ENCODE measurements at regions not wholly inside any gene's neighbourhood (a gene's known extent, or its start where the extent isn't known, plus 50 kb on each side); places are given as distances from the start of the nearest gene placed in this dataset.

DNA sequence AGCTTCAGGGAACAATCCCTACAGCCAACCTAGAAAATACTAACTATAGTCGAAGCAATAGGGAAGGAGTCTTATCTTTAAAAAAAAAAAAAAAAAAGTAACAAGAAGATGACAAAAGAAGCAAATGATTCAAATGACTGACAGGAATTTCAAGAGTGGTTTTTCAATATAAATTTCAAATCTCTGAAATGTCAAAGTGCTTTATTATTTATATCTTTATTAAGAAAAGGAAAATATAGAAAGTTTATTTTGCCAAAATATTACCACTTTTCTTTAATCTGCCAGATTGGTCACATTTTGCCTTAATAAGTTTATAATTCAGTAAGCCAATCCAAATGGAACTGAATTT is 63.5 kb upstream of the HNRNPA3 start:
- CTCF ChIA-PET, result interaction anchor here (0.5 to 1.7 kb wide), 23 partner anchors 8 to 1711 kb away, joined by 3 to 8 read pairs (median 4); no protein-coding TSS in a partner anchor
- POLR2A ChIA-PET (ENCODE audit: low non-redundant PET), result no interaction called here
- no peak for DNase-seq (ENCODE audit: low spot score)

GRCh38 chr2:177153805-177154204 is 58.8 kb upstream of the HNRNPA3 start:
- no peak overlapping the region for H3K27ac ChIP-seq
- TF ChIP-seq CTCF (conservative IDR thresholded peaks at IDR 0.05; ENCODE audit: low read depth), result no peak
- no peak for DNase-seq (ENCODE audit: low spot score)
- POLR2A ChIA-PET (ENCODE audit: low non-redundant PET), result no interaction called here
- CTCF ChIA-PET, result no interaction called here

More for the DNA sequence above, 63.5 kb upstream of the HNRNPA3 start:
- TF ChIP-seq CTCF (conservative IDR thresholded peaks at IDR 0.05; ENCODE audit: low read depth), result peak; percentile 72
- no peak overlapping the region for H3K27ac ChIP-seq

- no peak overlapping the region for H3K27ac ChIP-seq
- TF ChIP-seq CTCF (conservative IDR thresholded peaks at IDR 0.05; ENCODE audit: low read depth), result no peak
- DNase-seq (ENCODE audit: low spot score), result no peak
- ChIA-PET CTCF (interaction anchor here (0.7 kb wide), 1 partner anchor 117 kb away, joined by 5 read pairs; no protein-coding TSS in a partner anchor), POLR2A (ENCODE audit: low non-redundant PET) (no interaction called here)
Observed at GRCh38 chr2:177154809-177155208, 57.8 kb upstream of the HNRNPA3 start.

DNA sequence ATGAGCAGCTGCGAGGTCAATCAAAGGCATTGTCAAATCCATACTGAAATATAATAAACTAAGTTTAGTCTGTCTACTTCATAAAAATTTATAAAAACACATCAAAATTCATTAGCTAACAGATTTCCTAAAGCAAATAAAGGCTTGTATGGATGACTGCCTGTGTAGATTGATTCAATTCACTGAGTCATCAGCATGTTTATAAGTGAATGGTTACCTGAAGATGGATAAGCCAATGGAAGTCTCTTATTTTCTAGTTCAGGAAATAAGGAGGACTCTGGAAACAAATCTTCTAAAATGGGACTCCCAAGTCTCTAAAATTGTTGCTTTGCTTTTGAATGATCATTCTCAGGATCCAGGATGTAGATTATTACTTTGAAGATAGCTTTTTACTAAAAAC is 57.0 kb upstream of the HNRNPA3 start:
- CTCF ChIA-PET, result no interaction called here
- no peak for TF ChIP-seq CTCF (conservative IDR thresholded peaks at IDR 0.05; ENCODE audit: low read depth)
- POLR2A ChIA-PET (ENCODE audit: low non-redundant PET), result interaction anchor here (0.6 kb wide), 1 partner anchor 1761 kb away, joined by 5 read pairs; no protein-coding TSS in a partner anchor
- DNase-seq (ENCODE audit: low spot score), result no peak
- H3K27ac ChIP-seq, result no peak overlapping the region

GRCh38 chr2:177161741-177162460 is 50.7 kb upstream of the HNRNPA3 start:
- ChIA-PET CTCF (interaction anchor here (0.6 to 1.9 kb wide), 5 partner anchors 13 to 663 kb away, joined by 3 to 4 read pairs (median 3); no protein-coding TSS in a partner anchor), POLR2A (ENCODE audit: low non-redundant PET) (no interaction called here)
- DNase-seq (ENCODE audit: low spot score), result peak; percentile 48
- TF ChIP-seq CTCF (conservative IDR thresholded peaks at IDR 0.05; ENCODE audit: low read depth), result peak; percentile 71
- H3K27ac ChIP-seq, result no peak overlapping the region

Data from RWPE1 (cell line).